ENCODE measurements at regions not wholly inside any gene's neighbourhood (a gene's known extent, or its start where the extent isn't known, plus 50 kb on each side); places are given as distances from the start of the nearest gene placed in this dataset.

- Histone ChIP-seq H3K9me3 (no peaks in the 10 kb centered on the region), H3K27me3 (replicated peaks in 1 of 7) (peaks cover 0 to 28% (median 0%) of the 10 kb centered on the region in 7 donors), H3K4me3 (no peak overlapping the region), H3K36me3 (no peaks in the 10 kb centered on the region), H3K4me1 (no peaks in the 10 kb centered on the region), H3K27ac (no peak overlapping the region)
- intact Hi-C loops (cut with DNase I; ENCODE audit: low total_unique reads), result no loop called here
- TF ChIP-seq POLR2AphosphoS5 (IDR thresholded peaks at IDR 0.05) (no peak), POLR2A (IDR thresholded peaks at IDR 0.05) (no peak), CTCF (IDR thresholded peaks at IDR 0.05 in 8 of 11, conservative IDR thresholded peaks at IDR 0.05 in 3 of 11) (no peak)
- 83 to 93% (median 87%) methylated on average over 8 of the region's 8 CpGs for WGBS, 5 donors
- no peak for DNase-seq
Measured at GRCh38 chr6:41457303-41457670, 88.9 kb upstream of the FOXP4 start.

GRCh38 chr6:41459738-41460137 is 86.4 kb upstream of the FOXP4 start:
- WGBS, 5 donors, result 90 to 100% (median 94%) methylated on average over 2 of the region's 2 CpGs
- TF ChIP-seq POLR2A (IDR thresholded peaks at IDR 0.05), result no peak
- TF ChIP-seq CTCF (IDR thresholded peaks at IDR 0.05 in 8 of 11, conservative IDR thresholded peaks at IDR 0.05 in 3 of 11), result no peak
- no peak for TF ChIP-seq POLR2AphosphoS5 (IDR thresholded peaks at IDR 0.05)
- peaks cover 0 to 10% (median 1%) of the 10 kb centered on the region in 6 donors for H3K4me1 ChIP-seq
- no peaks in the 10 kb centered on the region for H3K9me3 ChIP-seq
- H3K27ac ChIP-seq, result no peak overlapping the region
- DNase-seq, result no peak
- intact Hi-C loops (cut with DNase I; ENCODE audit: low total_unique reads), result loop anchor here (5.0 kb wide), 2 partner anchors 118 to 133 kb away; no protein-coding TSS in a partner anchor
- H3K27me3 ChIP-seq (replicated peaks in 1 of 7), result peaks cover 0 to 34% (median 0%) of the 10 kb centered on the region in 7 donors
- H3K36me3 ChIP-seq, result no peaks in the 10 kb centered on the region
- no peak overlapping the region for H3K4me3 ChIP-seq

- peaks cover 0 to 34% (median 0%) of the 10 kb centered on the region in 7 donors for H3K27me3 ChIP-seq (replicated peaks in 1 of 7)
- H3K27ac ChIP-seq, result no peak overlapping the region
- H3K4me3 ChIP-seq, result no peak overlapping the region
- H3K9me3 ChIP-seq, result no peaks in the 10 kb centered on the region
- no peaks in the 10 kb centered on the region for H3K36me3 ChIP-seq
- H3K4me1 ChIP-seq, result peaks cover 0 to 10% (median 1%) of the 10 kb centered on the region in 6 donors
- intact Hi-C loops (cut with DNase I; ENCODE audit: low total_unique reads), result loop anchor here (5.0 kb wide), 2 partner anchors 116 to 131 kb away; no protein-coding TSS in a partner anchor
- TF ChIP-seq POLR2AphosphoS5 (IDR thresholded peaks at IDR 0.05) (no peak), POLR2A (IDR thresholded peaks at IDR 0.05) (no peak), CTCF (IDR thresholded peaks at IDR 0.05 in 8 of 11, conservative IDR thresholded peaks at IDR 0.05 in 3 of 11) (no peak)
- no peak for DNase-seq
Measured at GRCh38 chr6:41460742-41461336, 85.3 kb upstream of the FOXP4 start.

- TF ChIP-seq POLR2A (IDR thresholded peaks at IDR 0.05) (no peak), CTCF (IDR thresholded peaks at IDR 0.05 in 8 of 11, conservative IDR thresholded peaks at IDR 0.05 in 3 of 11) (no peak), POLR2AphosphoS5 (IDR thresholded peaks at IDR 0.05) (no peak)
- Histone ChIP-seq H3K4me1 (peaks cover 0 to 10% (median 1%) of the 10 kb centered on the region in 6 donors), H3K27me3 (replicated peaks in 1 of 7) (peaks cover 0 to 44% (median 4%) of the 10 kb centered on the region in 7 donors), H3K27ac (no peak overlapping the region), H3K4me3 (no peak overlapping the region), H3K9me3 (no peaks in the 10 kb centered on the region), H3K36me3 (no peaks in the 10 kb centered on the region)
- 84 to 91% (median 90%) methylated on average over 4 of the region's 4 CpGs for WGBS, 5 donors
- no peak for DNase-seq
- intact Hi-C loops (cut with DNase I; ENCODE audit: low total_unique reads), result loop anchor here (5.0 kb wide), 2 partner anchors 115 to 130 kb away; no protein-coding TSS in a partner anchor
Measured at GRCh38 chr6:41462033-41462432, 84.1 kb upstream of the FOXP4 start.

All from spleen (tissue), 11 donors.